Stimulated activated CD4-positive, alpha-beta T cell treated with anti-CD3 and anti-CD28 coated beads, Interleukin-1b, Interleukin-23, amount 100 ng/mL, for 4 hours (primary cell): ENCODE measurements at regions not wholly inside any gene's neighbourhood (a gene's known extent, or its start where the extent isn't known, plus 50 kb on each side); places are given as distances from the start of the nearest gene placed in this dataset.

ENCODE experiments used
- DNase-seq, 2 donors: peaks; one replicate each; pipeline ENCODE4 v3.0.0-alpha.2; 2020; ENCODE audit warnings: low read depth in 2 of 2

DNA sequence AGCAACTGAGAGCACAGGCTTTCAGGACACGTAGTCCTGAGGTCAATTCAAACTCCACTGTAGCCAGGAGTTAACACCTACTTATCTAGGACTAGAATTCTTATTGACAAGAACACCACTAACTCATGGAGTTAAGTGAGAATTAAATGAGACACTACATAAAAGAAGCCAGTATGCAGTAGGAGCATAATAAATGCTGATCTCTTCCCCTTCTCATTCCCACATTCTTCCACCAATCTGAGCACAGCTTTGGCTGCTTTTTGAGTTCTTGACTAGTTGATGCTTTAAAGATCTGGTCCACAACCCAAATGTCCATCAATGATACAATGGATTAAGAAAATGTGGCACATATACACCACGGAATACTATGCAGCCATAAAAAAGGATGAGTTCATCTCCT is 55.2 kb downstream of the TTC32 start:
- DNase-seq = no peak

DNA sequence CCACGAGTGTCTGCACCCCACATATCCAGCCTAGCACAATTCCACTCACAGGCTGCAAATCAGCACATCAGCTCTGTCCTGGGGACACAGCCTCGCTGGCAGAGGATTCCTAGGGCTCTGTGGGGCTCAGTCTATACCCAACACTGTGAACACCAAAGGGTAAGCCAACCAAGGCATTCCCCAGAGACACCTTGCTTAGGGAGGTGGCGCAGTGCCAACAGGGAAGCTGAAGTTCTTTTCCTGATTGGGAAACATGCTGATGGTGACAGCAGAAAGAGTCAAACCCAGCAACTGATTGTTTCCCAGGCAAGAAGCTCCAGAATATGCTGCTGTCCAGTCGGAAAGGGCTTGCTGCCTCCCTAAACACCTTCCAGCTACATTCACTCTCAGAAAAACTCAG is 55.8 kb downstream of the TTC32 start:
- no peak for DNase-seq

- DNase-seq = no peak
Measured at GRCh38 chr2:19845323-19845920, 56.4 kb downstream of the TTC32 start.

- DNase-seq = no peak
Measured at GRCh38 chr2:19844750-19845149, 57.0 kb downstream of the TTC32 start.

DNA sequence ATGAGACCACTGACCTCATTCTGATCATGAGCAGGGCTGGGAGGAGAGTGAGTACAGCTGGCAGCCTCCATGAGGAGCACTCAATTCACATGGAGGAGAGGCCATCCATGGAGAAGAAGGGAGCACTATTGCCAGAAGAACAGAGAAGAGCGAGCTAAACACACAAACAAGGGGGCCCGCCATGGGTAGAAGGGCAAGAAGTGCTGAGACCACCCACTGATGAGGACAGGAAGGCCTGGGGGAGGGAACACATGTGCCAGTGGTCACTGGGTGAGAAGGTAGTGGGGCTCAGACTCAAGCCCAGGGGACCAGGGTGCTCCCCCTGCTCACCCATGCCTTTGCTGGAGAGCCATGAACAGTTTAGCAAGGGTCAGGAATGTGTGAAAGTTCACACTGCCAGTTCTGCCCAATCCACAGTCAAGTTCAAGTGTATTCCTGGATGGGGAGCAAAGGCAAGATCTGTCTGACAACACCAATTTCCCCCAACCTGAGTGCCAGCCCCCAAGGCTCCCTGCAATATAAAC is 57.7 kb downstream of the TTC32 start:
- no peak for DNase-seq

DNA sequence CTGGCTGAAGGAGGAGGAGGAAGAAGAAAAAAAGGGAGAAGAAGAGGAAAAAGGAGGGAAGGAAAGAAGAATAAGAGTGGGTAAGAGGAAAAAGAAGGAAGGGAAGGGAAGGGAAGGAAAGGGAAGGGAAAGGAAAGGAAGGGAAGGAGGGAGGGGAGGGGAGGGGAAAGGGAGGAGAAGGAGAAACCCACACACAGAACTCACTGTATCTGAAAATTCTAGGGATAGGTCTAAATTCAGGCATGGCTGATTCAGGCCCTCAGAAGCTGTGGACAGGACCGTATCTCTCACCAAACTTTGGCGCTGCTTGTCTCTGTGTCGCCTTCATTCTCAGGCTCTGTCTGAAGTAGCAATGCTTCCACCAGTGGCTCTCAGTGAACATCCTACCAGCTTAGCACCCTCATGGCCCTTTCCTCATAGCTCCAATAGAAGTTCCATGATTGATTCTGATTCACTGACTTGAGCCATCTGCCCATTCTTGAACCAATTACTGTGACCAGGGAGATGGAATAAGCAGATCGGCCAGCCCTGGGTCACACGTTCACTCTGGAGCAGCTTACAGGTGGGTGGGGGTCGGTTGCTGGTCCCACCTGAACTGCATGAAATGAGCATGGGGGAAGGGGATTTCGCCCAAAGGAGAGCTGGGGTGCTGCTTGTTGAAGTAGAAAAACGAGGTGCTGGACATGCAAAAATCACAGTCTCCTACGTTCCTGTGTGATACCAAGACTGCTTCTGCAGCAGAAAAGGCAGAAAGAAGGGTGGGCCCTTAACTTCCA is 59.7 kb downstream of the TTC32 start:
- DNase-seq = no peak

DNA sequence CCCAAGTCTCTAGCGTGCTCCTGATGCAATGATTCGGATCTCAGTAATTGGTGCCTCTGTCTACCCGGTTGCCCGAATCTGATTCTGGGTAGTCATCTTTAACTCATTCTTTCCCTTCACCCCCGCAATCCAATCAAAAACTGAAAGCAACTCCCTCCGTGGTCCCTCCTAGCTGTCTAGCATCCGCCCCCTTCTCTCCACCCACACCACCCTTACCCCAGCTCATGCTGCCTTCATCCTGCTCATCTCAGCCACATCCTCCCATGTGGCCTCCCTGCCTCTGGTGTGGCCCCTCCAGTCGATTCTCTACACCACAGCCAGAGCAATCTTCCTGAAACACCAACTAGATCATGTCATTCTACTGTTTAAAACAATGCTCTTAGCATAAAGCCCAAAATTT is 62.3 kb downstream of the TTC32 start:
- DNase-seq = no peak

DNA sequence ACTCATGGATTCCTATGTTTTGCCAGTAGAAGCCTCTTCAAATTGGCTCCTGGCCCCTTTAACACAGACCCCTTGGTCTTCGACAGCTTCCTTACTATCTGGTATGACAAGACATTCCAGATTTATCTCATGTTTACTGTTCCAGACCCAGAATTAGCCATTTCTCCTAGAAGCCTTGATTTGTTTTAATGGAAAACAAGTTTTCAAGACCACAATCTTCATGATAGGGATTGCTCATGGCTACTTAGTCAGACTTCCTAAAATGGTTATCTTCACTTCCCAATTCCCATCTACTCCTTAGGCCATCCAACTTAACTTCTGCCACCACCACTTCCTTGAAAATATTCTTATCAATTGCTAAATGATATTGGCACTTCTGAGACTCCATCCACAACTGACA is 63.2 kb downstream of the TTC32 start:
- no peak for DNase-seq

DNA sequence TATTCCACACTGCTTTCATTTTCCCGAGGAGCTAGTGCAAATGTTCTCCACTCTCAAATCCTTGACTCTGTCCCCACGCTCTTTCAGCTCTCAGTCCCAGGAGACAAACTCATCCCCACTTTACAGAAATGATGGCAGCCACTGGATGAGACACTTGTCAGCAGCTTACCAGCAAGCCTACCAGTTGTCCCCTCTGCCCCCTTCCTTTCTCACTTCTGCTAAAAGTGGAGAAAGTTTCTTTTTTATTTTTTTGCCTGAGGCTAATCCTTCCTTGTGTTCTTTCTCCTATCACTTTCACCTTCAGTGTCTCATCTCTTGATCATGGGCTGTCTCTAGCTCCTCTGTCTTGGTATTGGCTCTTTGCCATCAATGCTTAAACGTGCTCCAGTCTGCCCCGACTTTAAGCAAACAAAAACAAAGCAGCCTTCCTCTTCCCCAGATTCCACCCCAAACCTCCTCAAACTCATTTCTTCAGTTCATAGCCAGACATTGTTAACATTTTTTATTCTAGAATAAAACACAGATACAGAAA is 64.5 kb downstream of the TTC32 start:
- DNase-seq = no peak

GRCh38 chr2:19835781-19836281 is 66.0 kb downstream of the TTC32 start:
- DNase-seq = no peak

GRCh38 chr2:19833978-19834377 is 67.8 kb downstream of the TTC32 start:
- no peak for DNase-seq

DNA sequence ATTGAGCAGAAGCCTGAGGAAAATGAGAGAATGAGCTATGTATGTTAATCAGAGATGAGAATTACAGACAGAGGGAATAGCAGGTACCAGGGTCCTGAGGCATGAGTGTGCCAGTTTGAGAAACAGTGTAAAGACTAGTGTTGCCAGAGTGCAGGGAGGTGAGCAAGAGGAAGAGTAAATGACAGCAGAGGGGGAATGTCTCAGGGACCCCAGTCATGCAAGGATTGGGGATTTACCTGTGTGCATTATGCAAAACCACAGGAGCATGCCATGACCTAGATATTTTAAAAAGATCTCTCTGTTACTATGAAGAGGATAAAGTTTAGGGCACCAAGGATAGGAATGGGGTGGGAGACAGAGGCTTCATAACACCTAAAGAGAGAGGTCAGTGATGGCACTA is 72.1 kb downstream of the TTC32 start:
- no peak for DNase-seq

GRCh38 chr2:19826874-19827273 is 74.9 kb downstream of the TTC32 start:
- no peak for DNase-seq

GRCh38 chr2:19823507-19823906 is 78.3 kb downstream of the TTC32 start:
- DNase-seq = no peak

- DNase-seq = no peak
Measured at GRCh38 chr2:19819097-19820065, 82.4 kb downstream of the TTC32 start.

DNA sequence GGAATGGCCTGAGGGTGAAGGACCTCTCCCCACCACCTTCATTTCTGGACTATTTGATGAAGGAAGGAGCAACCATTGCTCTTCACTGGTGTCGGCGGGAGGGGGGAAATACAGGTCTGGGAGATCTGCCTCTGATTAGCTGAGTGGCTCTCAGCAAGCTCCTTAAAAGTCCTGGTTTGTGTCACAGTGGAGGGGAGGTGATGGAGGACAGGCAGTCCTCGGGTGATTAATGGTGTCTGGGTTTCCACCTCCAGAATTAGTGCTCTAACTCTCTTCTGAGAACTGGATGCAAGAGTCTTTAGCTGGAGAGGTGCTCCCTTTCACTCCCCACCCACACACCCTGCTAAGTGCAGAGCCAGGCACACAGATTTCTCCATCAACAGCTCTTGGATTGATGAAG is 83.2 kb downstream of the TTC32 start:
- DNase-seq = no peak

DNA sequence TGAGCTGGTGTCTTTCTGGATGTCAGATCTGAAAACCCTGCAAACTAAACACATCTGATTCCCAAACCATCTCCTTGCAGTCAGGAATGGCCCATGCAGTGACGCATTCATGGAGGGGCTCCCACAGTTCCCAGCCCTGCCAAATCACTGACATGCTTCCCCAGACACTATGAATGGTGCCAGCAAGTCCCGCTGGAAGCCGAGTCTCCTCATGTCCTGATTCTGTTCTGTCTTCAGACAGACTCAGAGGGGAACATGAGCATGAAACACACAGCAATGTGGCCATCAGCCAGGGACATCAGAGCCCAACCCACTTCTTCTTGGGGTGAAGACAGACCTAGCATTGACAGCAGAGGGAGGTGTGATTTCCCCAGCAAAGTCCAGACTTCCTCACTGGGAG is 83.7 kb downstream of the TTC32 start:
- no peak for DNase-seq

GRCh38 chr2:19815746-19816145 is 86.0 kb downstream of the TTC32 start:
- no peak for DNase-seq

DNA sequence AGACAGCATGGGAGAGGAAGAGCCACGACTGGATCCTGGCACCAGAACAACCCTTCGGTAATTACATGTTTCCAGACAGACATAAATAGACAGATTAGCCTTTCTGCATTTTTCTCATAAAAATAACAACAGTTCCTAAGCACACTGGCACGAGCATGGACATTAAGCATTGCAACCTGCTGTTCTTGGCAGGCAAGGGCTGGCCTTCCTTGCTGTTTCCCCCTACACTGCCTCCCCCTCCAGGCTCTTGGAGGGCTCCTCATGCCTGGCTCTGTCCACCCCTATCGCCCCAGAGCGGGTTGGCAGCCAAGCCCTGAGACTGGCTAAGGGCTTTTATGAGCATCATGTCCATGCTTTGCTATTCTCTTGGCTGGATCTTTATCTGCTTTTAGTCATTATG is 89.6 kb downstream of the TTC32 start:
- DNase-seq = no peak

- no peak for DNase-seq
Measured at GRCh38 chr2:19811186-19811585, 90.6 kb downstream of the TTC32 start.

DNA sequence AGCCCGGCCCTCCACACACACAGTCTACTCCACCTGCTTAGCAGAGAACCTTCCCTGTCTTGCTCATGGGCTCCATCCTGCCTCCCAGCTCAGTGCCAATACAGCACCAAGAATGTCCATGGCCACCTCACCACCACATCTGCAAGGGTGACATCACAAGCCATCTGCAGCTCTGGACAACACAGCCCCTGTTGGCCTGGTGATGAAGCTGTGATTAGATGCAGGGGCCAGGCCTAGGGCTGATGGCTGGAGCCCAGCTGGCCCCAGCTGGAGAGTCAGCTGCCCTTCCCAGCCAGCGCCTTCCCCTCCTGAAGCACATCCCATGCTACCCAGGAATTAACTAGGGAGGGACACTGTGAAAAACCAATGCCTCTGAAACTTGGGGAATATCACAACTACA is 91.1 kb downstream of the TTC32 start:
- DNase-seq = no peak

GRCh38 chr2:19810148-19810547 is 91.6 kb downstream of the TTC32 start:
- no peak for DNase-seq
